A549 (cell line): ENCODE measurements at regions not wholly inside any gene's neighbourhood (a gene's known extent, or its start where the extent isn't known, plus 50 kb on each side); places are given as distances from the start of the nearest gene placed in this dataset.

Source experiments
- ATAC-seq, 2 experiments: fragments of 200-7000 bp in 1 of 2; fragments of >200 bp in 1 of 2; cut with Nextera tagmentation in 1 of 2; cut with Tn5 transposase in 1 of 2; 3 replicates each; pipeline versions ENCODE4 v1.8.0 to v1.9.1; 2018 to 2020; ENCODE audit warnings: mild to moderate bottlenecking in 1 of 2, moderate library complexity in 1 of 2
- CTCF ChIA-PET: fragments of 300-600 bp; sonication (Branson Sonifier 250); formaldehyde crosslinking; extraction: SDS; loops from one replicate; lab custom pipeline; 2021; ENCODE audit warnings: antibody characterized with exemption, inconsistent platforms; lab: Yijun Ruan, JAX
- POLR2A ChIA-PET: fragments of 350-600 bp; formaldehyde crosslinking; extraction: SDS; loops from one replicate; lab custom pipeline; 2021; ENCODE audit warnings: antibody characterized with exemption, inconsistent platforms; lab: Yijun Ruan, JAX
- DNase-seq, 2 experiments: peaks; one replicate each; pipeline versions ENCODE4 v3.0.0 to v3.0.0-alpha.2; 2011 to 2016; ENCODE audit warnings: low read depth in 1 of 2, low spot score in 1 of 2
- FAIRE-seq: peaks from 2 replicates; lab custom pipeline; 2011; peaks lifted over from hg19 to GRCh38; lab: Jason Lieb, UNC
- H3K27ac ChIP-seq, 2 experiments: fragments of >200 bp; sonication (Bioruptor Twin); formaldehyde crosslinking; 3 replicates each; pipeline ENCODE4 v1.5.1; 2016 to 2017
- H3K4me1 ChIP-seq: fragments of >200 bp; sonication (Bioruptor Twin); formaldehyde crosslinking; 3 replicates; pipeline ENCODE4 v1.6.1; 2016
- H3K4me2 ChIP-seq: fragments of >200 bp; sonication (Bioruptor Twin); formaldehyde crosslinking; 3 replicates; pipeline ENCODE4 v1.6.1; 2016
- H3K4me3 ChIP-seq: fragments of >200 bp; sonication (Bioruptor Twin); formaldehyde crosslinking; 3 replicates; pipeline ENCODE4 v1.5.1; 2016
- H3K9me3 ChIP-seq: fragments of >200 bp; sonication (Bioruptor Twin); formaldehyde crosslinking; 3 replicates; pipeline ENCODE4 v1.6.1; 2016
- CHD4 ChIP-seq: fragments of 200-600 bp; sonication (generic); IDR thresholded peaks from 2 replicates; pipeline ENCODE4 v1.6.1; 2016; ENCODE audit warnings: antibody characterized with exemption, mild to moderate bottlenecking, borderline replicate concordance
- CTCF ChIP-seq: fragments of >200 bp; sonication (Bioruptor Twin); formaldehyde crosslinking; IDR thresholded peaks from 3 replicates; pipeline ENCODE4 v1.5.1; 2016
- FOSB ChIP-seq: fragments of 250-450 bp; sonication (Bioruptor Pico); IDR thresholded peaks from 2 replicates; pipeline ENCODE4 v1.5.0; 2020; ENCODE audit warnings: mild to moderate bottlenecking, moderate library complexity
- FOXS1 ChIP-seq: fragments of 250-450 bp; sonication (Bioruptor Pico); IDR thresholded peaks from 2 replicates; pipeline ENCODE4 v1.5.0; 2020; ENCODE audit warnings: mild to moderate bottlenecking, moderate library complexity
- HDAC2 ChIP-seq: fragments of 200-600 bp; sonication (generic); IDR thresholded peaks from 2 replicates; pipeline ENCODE4 v1.6.1; 2016
- MAZ ChIP-seq: fragments of 150-350 bp; IDR thresholded peaks from 2 replicates; pipeline ENCODE4 v1.6.1; 2014; ENCODE audit warnings: antibody characterized with exemption, low read depth, low read length, borderline replicate concordance
- NR3C1 ChIP-seq: fragments of >200 bp; sonication (Bioruptor Twin); formaldehyde crosslinking; IDR thresholded peaks from 3 replicates; pipeline ENCODE4 v1.6.1; 2017
- POLR2A ChIP-seq: IDR thresholded peaks from 2 replicates; pipeline ENCODE4 v1.6.1; 2012; ENCODE audit warnings: mild to moderate bottlenecking, low read length
- POLR2AphosphoS2 ChIP-seq: conservative IDR thresholded peaks from 2 replicates; pipeline ENCODE4 v1.6.1; 2012; ENCODE audit warnings: low read length, improper control_type of control experiment, inconsistent platforms
- RARB ChIP-seq: fragments of 250-450 bp; sonication (Bioruptor Pico); IDR thresholded peaks from 2 replicates; pipeline ENCODE4 v1.8.0; 2021; ENCODE audit warnings: mild to moderate bottlenecking, moderate library complexity
- RCOR1 ChIP-seq: fragments of 150-350 bp; IDR thresholded peaks from 2 replicates; pipeline ENCODE4 v1.6.1; 2014; ENCODE audit warnings: antibody characterized with exemption, low read length, low read depth
- RFX5 ChIP-seq: fragments of 450-650 bp; IDR thresholded peaks from 2 replicates; pipeline ENCODE4 v1.7.1; 2014; ENCODE audit warnings: antibody characterized with exemption, mild to moderate bottlenecking, moderate library complexity
- RNF2 ChIP-seq: fragments of 200-600 bp; sonication (generic); IDR thresholded peaks from 2 replicates; pipeline ENCODE4 v1.6.1; 2016; ENCODE audit warnings: low read depth, mild to moderate bottlenecking, antibody characterized with exemption, moderate library complexity, borderline replicate concordance
- SMC3 ChIP-seq: fragments of >200 bp; sonication (Bioruptor Twin); formaldehyde crosslinking; IDR thresholded peaks from 3 replicates; pipeline ENCODE4 v1.6.1; 2018; ENCODE audit warnings: inconsistent platforms
- SREBF2 ChIP-seq: fragments of 450-650 bp; IDR thresholded peaks from 2 replicates; pipeline ENCODE4 v1.6.1; 2014; ENCODE audit warnings: mild to moderate bottlenecking, moderate library complexity
- ZC3H11A ChIP-seq: fragments of 450-650 bp; IDR thresholded peaks from 2 replicates; pipeline ENCODE4 v1.6.1; 2014; ENCODE audit warnings: antibody characterized with exemption, mild to moderate bottlenecking
- ZSCAN20 ChIP-seq: fragments of 250-450 bp; sonication (Bioruptor Pico); IDR thresholded peaks from 2 replicates; pipeline ENCODE4 v1.8.0; 2022; ENCODE audit warnings: mild to moderate bottlenecking, moderate library complexity
- WGBS: methylation state at CpG from one replicate; pipeline ENCODE4 v1.1.6; 2017; ENCODE audit errors: missing lambda C conversion rate; 5-methylcytosine and 5-hydroxymethylcytosine counted together
- TF ChIP-seq, protein P1 (sequence below): fragments of >200 bp; sonication (Bioruptor Twin); formaldehyde crosslinking; IDR thresholded peaks from 2 replicates; pipeline ENCODE4 v1.6.1; 2016
- TF ChIP-seq, protein P2 (sequence below): fragments of 250-450 bp; sonication (Bioruptor Pico); IDR thresholded peaks from 2 replicates; pipeline ENCODE4 v1.5.0; 2021; ENCODE audit warnings: mild to moderate bottlenecking, moderate library complexity, borderline replicate concordance

GRCh38 chr2:140014204-140014546 lies 1234.0 kb upstream of the NXPH2 start:
- DNase-seq (no peak), ATAC-seq (no peak), FAIRE-seq (no peak)
- Histone ChIP-seq H3K27ac (no peak overlapping the region), H3K4me1 (no peaks in the 10 kb centered on the region), H3K4me3 (no peak overlapping the region), H3K4me2 (no peak overlapping the region), H3K9me3 (no peaks in the 10 kb centered on the region; the same call in 2 of the 3 replicates)
- CTCF ChIA-PET = no interaction called here
- WGBS = 31% methylated on average over 1 of the region's 1 CpG
- POLR2A ChIA-PET = no interaction called here
- TF ChIP-seq, protein P1, sequence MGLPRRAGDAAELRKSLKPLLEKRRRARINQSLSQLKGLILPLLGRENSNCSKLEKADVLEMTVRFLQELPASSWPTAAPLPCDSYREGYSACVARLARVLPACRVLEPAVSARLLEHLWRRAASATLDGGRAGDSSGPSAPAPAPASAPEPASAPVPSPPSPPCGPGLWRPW = no peak
- TF ChIP-seq ZC3H11A = no peak
- TF ChIP-seq RFX5 = no peak
- TF ChIP-seq MAZ = no peak
- no peak for TF ChIP-seq FOSB (CRISPR knock-in tag)
- TF ChIP-seq, protein P2, sequence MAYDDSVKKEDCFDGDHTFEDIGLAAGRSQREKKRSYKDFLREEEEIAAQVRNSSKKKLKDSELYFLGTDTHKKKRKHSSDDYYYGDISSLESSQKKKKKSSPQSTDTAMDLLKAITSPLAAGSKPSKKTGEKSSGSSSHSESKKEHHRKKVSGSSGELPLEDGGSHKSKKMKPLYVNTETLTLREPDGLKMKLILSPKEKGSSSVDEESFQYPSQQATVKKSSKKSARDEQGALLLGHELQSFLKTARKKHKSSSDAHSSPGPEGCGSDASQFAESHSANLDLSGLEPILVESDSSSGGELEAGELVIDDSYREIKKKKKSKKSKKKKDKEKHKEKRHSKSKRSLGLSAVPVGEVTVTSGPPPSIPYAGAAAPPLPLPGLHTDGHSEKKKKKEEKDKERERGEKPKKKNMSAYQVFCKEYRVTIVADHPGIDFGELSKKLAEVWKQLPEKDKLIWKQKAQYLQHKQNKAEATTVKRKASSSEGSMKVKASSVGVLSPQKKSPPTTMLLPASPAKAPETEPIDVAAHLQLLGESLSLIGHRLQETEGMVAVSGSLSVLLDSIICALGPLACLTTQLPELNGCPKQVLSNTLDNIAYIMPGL = no peak
- TF ChIP-seq RNF2 = no peak
- no peak for TF ChIP-seq FOXS1 (CRISPR knock-in tag)
- TF ChIP-seq RARB (CRISPR knock-in tag) = no peak

GRCh38 chr2:140013545-140014203 lies 1233.5 kb upstream of the NXPH2 start:
- Histone ChIP-seq H3K4me2 (no peak overlapping the region), H3K9me3 (no peaks in the 10 kb centered on the region; the same call in 2 of the 3 replicates)
- POLR2A ChIA-PET = no interaction called here
- TF ChIP-seq ZSCAN20 (no peak), CHD4 (no peak), SMC3 (no peak), HDAC2 (no peak), RCOR1 (no peak)
- TF ChIP-seq, all 56 proteins: peak for 0
- H3K4me1 ChIP-seq = no peaks in the 10 kb centered on the region
- CTCF ChIA-PET = no interaction called here
- no peak for FAIRE-seq
- 14% methylated on average over 3 of the region's 3 CpGs for WGBS
- no peak for ATAC-seq
- H3K4me3 ChIP-seq = no peak overlapping the region
- no peak overlapping the region for H3K27ac ChIP-seq
- DNase-seq = no peak

DNA sequence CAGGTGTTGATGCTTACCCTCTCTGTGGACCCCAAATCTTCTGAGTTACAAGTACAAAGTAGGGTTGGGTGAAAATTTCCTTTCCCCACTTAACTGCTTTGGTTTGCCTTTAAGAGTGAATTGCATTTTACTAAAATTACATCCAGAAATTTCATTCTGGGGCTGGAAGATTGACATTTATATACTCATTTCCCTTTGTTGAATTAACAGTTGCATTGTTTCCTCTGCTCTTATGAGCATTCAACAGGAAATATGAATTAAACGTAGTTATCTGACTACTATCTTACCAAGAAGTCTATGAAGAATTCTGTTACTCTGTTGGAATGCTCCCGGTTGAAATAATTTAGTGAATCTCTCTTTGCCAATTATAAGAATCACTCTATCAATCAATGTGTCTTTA lies 1231.1 kb upstream of the NXPH2 start:
- H3K9me3 ChIP-seq = no peaks in the 10 kb centered on the region; the same call in 2 of the 3 replicates
- ATAC-seq (no peak), FAIRE-seq (no peak), DNase-seq (no peak)
- no peak overlapping the region for H3K4me3 ChIP-seq
- H3K27ac ChIP-seq = no peak overlapping the region
- ChIA-PET POLR2A (no interaction called here), CTCF (no interaction called here)
- H3K4me1 ChIP-seq = no peaks in the 10 kb centered on the region
- 43% methylated on average over 2 of the region's 2 CpGs for WGBS
- no peak for TF ChIP-seq RCOR1
- TF ChIP-seq POLR2AphosphoS2 = no peak
- H3K4me2 ChIP-seq = no peak overlapping the region

DNA sequence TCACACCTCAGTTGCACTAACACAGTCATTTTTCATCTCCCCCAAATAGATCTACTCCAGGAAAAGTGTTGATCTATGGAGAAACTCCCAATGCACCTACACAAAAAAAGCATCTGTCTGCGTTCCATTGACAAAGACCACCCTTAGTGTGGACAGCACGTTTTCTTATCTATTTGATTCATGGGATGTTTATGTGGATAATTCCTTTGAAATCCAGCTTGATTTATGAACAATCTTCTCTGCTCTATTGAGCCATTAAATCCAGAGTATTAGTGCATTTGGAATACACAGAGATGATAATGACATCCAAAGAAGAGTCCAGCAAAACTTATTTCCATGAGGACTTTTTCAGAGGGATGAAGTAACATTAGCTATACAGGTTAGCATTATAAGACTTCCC lies 1221.9 kb upstream of the NXPH2 start:
- Histone ChIP-seq H3K4me3 (no peak overlapping the region), H3K27ac (no peak overlapping the region), H3K4me2 (no peak overlapping the region), H3K4me1 (no peaks in the 10 kb centered on the region), H3K9me3 (no peaks in the 10 kb centered on the region)
- POLR2A ChIA-PET = no interaction called here
- no peak for FAIRE-seq
- ATAC-seq = no peak
- DNase-seq = no peak
- WGBS = 3% methylated on average over 2 of the region's 2 CpGs
- CTCF ChIA-PET = no interaction called here
- TF ChIP-seq SREBF2 = no peak
- TF ChIP-seq NR3C1 = no peak
- TF ChIP-seq CTCF = no peak
- TF ChIP-seq POLR2A = no peak
- no peak for TF ChIP-seq RCOR1
- TF ChIP-seq SMC3 = no peak
